ENCODE measurements at regions not wholly inside any gene's neighbourhood (a gene's known extent, or its start where the extent isn't known, plus 50 kb on each side); places are given as distances from the start of the nearest gene placed in this dataset.

DNA sequence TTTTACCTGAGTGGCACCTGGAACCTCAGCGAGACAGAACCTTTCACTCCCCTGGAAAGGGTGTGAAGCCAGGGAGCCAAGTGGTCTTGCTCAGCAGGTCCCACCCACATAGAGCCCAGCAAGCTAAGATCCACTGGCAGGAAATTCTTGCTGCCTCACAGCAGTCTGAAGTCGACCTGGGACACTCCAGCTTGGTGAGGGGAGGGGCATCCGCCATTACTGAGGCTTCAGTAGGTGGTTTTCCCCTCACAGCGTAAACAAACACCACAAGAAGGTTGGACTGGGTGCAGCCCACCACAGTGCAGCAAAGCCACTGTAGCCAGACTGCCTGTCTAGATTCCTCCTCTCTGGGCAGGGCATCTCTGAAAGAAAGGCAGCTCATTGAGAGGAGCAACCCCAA lies 134.7 kb upstream of the RSPO3 start:
- TF ChIP-seq, protein P1, sequence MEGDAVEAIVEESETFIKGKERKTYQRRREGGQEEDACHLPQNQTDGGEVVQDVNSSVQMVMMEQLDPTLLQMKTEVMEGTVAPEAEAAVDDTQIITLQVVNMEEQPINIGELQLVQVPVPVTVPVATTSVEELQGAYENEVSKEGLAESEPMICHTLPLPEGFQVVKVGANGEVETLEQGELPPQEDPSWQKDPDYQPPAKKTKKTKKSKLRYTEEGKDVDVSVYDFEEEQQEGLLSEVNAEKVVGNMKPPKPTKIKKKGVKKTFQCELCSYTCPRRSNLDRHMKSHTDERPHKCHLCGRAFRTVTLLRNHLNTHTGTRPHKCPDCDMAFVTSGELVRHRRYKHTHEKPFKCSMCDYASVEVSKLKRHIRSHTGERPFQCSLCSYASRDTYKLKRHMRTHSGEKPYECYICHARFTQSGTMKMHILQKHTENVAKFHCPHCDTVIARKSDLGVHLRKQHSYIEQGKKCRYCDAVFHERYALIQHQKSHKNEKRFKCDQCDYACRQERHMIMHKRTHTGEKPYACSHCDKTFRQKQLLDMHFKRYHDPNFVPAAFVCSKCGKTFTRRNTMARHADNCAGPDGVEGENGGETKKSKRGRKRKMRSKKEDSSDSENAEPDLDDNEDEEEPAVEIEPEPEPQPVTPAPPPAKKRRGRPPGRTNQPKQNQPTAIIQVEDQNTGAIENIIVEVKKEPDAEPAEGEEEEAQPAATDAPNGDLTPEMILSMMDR (conservative IDR thresholded peaks at IDR 0.05; ENCODE audit: low read length) = no peak
- TF ChIP-seq EZH2phosphoT487 (IDR thresholded peaks at IDR 0.05; ENCODE audit: borderline replicate concordance, low read depth, low read length) = no peak
